ENCODE measurements at regions not wholly inside any gene's neighbourhood (a gene's known extent, or its start where the extent isn't known, plus 50 kb on each side); places are given as distances from the start of the nearest gene placed in this dataset.

DNA sequence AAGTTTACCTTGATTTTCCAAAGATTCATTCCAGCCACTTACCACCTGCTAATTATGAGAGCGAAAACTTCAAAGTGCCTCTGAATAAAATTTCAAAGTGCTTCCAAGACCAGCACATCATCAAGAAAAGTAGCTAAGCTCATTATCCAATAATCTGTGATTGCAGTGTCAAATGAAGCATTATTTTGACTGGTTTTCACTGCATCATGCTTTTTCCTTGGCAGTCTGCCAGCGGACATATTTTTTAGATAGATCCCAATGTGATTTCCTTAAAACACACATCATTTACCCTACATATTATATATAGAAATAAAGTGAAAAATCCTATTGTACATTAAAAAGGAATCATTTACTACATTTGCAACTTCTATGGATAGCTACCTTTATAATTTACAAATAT lies 508.6 kb upstream of the FAM174A start:
- TF ChIP-seq, protein P1, sequence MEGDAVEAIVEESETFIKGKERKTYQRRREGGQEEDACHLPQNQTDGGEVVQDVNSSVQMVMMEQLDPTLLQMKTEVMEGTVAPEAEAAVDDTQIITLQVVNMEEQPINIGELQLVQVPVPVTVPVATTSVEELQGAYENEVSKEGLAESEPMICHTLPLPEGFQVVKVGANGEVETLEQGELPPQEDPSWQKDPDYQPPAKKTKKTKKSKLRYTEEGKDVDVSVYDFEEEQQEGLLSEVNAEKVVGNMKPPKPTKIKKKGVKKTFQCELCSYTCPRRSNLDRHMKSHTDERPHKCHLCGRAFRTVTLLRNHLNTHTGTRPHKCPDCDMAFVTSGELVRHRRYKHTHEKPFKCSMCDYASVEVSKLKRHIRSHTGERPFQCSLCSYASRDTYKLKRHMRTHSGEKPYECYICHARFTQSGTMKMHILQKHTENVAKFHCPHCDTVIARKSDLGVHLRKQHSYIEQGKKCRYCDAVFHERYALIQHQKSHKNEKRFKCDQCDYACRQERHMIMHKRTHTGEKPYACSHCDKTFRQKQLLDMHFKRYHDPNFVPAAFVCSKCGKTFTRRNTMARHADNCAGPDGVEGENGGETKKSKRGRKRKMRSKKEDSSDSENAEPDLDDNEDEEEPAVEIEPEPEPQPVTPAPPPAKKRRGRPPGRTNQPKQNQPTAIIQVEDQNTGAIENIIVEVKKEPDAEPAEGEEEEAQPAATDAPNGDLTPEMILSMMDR (IDR thresholded peaks at IDR 0.05) = no peak
- TF ChIP-seq POLR2A (IDR thresholded peaks at IDR 0.05) (no peak), POLR2AphosphoS5 (IDR thresholded peaks at IDR 0.05) (no peak)
